Thyroid gland (tissue), 4 donors: ENCODE measurements at regions not wholly inside any gene's neighbourhood (a gene's known extent, or its start where the extent isn't known, plus 50 kb on each side); places are given as distances from the start of the nearest gene placed in this dataset.

ENCODE experiments used
- CTCF ChIP-seq, 6 experiments: fragments of 200-600 bp in 3 of 6; fragments of 450-650 bp in 3 of 6; sonication (generic) in 3 of 6; IDR thresholded peaks; one replicate each; pipeline ENCODE4 v1.5.1; 2016 to 2019; ENCODE audit warnings: antibody characterized with exemption in 6 of 6, mild to moderate bottlenecking in 2 of 6, inconsistent platforms in 1 of 6, moderate library complexity in 1 of 6
- POLR2A ChIP-seq, 2 donors: fragments of 450-650 bp; IDR thresholded peaks; one replicate each; pipeline ENCODE4 v1.6.1; 2017; ENCODE audit warnings: antibody characterized with exemption in 2 of 2, mild to moderate bottlenecking in 2 of 2, moderate library complexity in 1 of 2

GRCh38 chr9:88816591-88816990 lies 174.7 kb upstream of the S1PR3 start:
- TF ChIP-seq CTCF (IDR thresholded peaks at IDR 0.05): no peak
- TF ChIP-seq POLR2A (IDR thresholded peaks at IDR 0.05): no peak
